Mesodermal cell (in vitro differentiated cells): ENCODE measurements at regions not wholly inside any gene's neighbourhood (a gene's known extent, or its start where the extent isn't known, plus 50 kb on each side); places are given as distances from the start of the nearest gene placed in this dataset.

Experiments used
- H3K27ac ChIP-seq: 2 replicates; pipeline ENCODE4 v1.7.0; 2013; ENCODE audit warnings: mild to moderate bottlenecking, low read depth, low read length, moderate library complexity; ENCODE audit not compliant: severe bottlenecking
- H3K36me3 ChIP-seq: 2 replicates; pipeline ENCODE4 v1.7.1; 2013; ENCODE audit warnings: mild to moderate bottlenecking, low read length, moderate library complexity; ENCODE audit not compliant: control insufficient read depth, insufficient read depth
- H3K4me1 ChIP-seq: one replicate; pipeline ENCODE4 v1.7.1; 2013; ENCODE audit warnings: mild to moderate bottlenecking, low read length; ENCODE audit not compliant: insufficient read depth, control insufficient read depth, poor library complexity, severe bottlenecking
- H3K4me3 ChIP-seq: 2 replicates; pipeline ENCODE4 v1.7.0; 2013; ENCODE audit warnings: low read length, control low read depth, mild to moderate bottlenecking; ENCODE audit not compliant: insufficient read depth, poor library complexity, severe bottlenecking; ENCODE audit errors: extremely low read depth
- H3K9me3 ChIP-seq: 2 replicates; pipeline ENCODE4 v1.7.1; 2013; ENCODE audit warnings: mild to moderate bottlenecking, low read length, moderate library complexity; ENCODE audit not compliant: control insufficient read depth
- WGBS, 2 experiments: methylation state at CpG; one replicate each; pipeline ENCODE4 v1.1.5; 2013; ENCODE audit warnings: missing lambda C conversion rate in 2 of 2; ENCODE audit not compliant: insufficient coverage in 2 of 2; 5-methylcytosine and 5-hydroxymethylcytosine counted together

DNA sequence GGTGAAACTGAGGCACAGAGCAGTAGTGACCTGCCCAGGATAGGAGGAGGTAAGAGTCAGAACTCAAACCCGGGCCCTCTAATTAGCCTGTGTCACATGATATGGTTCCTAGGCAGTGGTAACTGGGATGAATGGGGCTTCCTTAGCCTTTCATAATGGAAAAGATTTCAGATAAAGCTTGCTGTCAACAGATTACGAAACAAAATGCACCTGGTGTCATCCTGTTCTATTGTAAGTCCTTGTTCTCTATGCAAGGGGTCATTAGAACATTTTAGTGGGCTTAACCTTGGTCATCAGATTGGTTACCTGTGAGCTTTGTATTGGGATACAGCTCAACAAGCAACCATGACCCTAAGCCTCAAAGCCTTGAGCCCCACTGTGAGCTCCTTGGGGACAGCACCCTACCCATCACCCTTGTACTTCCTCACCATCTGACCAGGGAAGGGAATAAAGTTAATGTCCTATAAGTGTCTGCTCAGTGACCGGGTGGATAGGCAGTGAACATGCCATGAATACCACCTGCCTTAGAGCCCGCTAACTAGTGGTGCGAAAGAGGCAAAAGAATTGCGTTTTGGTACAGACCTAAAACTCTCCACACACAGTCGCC, 70.3 kb upstream of the RMDN2 start:
- H3K27ac ChIP-seq, result no peak overlapping the region
- WGBS, 2 experiments, result 91% methylated on average over 7 of the region's 7 CpGs
- H3K36me3 ChIP-seq, result no peaks in the 10 kb centered on the region
- no peak overlapping the region for H3K4me3 ChIP-seq
- H3K4me1 ChIP-seq, result peaks cover 4% of the 10 kb centered on the region
- H3K9me3 ChIP-seq, result peaks cover 8% of the 10 kb centered on the region

DNA sequence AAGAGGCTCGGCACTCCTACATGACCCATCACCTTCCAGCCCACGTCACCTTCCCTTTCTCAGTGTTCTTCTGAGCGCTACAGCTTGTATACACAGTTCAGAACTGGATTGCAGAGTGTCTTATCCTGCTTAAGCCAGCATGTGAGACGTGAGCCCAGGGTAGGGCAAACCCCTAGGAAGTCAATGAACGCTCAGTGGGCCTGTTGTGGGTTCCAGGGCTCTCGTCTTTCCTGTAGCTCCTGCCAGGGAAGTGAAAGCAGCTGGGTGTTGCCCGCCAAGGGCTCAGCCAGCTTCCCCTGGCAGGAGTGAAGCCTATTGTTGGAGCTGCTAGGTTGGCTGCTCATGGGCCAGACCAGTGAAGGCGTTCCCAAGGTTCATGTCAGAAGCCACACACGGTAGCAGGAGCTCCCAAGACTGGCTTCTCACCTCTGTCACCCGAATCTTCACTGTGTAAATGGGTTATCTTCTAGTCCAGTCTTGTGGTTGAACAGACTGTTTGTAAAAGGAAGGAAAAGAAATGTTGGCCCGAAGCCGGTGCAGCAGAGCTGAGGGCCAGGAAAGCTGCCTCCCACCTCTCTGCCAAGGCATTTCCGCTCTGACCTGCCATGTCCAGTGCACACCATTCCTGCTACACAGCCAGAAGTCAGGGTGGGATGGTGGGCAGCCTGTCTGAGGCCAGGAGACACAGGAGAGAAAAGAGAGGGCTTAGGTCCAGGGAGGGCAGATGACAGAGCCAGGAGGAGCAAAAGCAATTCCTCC, 69.6 kb upstream of the RMDN2 start:
- no peak overlapping the region for H3K27ac ChIP-seq
- H3K9me3 ChIP-seq, result peaks cover 8% of the 10 kb centered on the region
- WGBS, 2 experiments, result 86 to 93% methylated on average over 11 to 12 of the region's 13 CpGs
- no peak overlapping the region for H3K4me3 ChIP-seq
- H3K36me3 ChIP-seq, result no peaks in the 10 kb centered on the region
- H3K4me1 ChIP-seq, result peaks cover 4% of the 10 kb centered on the region

DNA sequence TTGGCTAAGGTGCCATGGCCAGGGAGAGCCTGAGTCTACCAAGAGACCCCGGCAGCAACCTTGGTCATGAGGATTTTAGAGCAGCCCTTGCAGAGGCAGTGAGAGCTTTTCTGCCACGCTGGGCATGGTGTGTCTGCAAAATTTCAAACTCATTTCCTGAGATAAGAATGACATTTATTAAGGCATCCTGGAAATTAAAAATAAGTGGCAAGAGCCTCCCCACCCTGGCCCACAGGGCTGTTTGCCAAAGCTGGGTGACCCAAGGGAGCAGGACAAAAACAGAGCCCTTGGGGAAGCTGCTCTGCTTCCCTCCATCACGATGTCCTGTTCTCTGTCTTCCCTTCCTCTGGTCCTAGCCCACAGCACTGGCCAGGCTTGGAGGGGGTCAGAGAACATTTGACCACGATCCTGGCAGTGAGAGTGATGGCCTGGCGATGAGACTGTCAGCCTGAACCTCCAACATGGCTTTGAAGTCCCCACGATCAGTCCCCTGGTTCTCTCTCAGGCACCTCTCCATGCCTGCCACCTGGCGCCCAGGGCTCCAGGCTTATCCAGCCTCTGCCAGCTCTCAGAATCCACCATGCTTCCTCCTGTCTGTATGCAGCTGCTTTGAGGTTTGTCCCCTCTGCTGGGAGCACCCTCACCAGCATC, 68.9 kb upstream of the RMDN2 start:
- Histone ChIP-seq H3K27ac (no peak overlapping the region), H3K4me1 (peaks cover 4% of the 10 kb centered on the region), H3K36me3 (no peaks in the 10 kb centered on the region), H3K9me3 (peaks cover 8% of the 10 kb centered on the region), H3K4me3 (no peak overlapping the region)
- 88 to 93% methylated on average over 7 of the region's 7 CpGs for WGBS, 2 experiments

DNA sequence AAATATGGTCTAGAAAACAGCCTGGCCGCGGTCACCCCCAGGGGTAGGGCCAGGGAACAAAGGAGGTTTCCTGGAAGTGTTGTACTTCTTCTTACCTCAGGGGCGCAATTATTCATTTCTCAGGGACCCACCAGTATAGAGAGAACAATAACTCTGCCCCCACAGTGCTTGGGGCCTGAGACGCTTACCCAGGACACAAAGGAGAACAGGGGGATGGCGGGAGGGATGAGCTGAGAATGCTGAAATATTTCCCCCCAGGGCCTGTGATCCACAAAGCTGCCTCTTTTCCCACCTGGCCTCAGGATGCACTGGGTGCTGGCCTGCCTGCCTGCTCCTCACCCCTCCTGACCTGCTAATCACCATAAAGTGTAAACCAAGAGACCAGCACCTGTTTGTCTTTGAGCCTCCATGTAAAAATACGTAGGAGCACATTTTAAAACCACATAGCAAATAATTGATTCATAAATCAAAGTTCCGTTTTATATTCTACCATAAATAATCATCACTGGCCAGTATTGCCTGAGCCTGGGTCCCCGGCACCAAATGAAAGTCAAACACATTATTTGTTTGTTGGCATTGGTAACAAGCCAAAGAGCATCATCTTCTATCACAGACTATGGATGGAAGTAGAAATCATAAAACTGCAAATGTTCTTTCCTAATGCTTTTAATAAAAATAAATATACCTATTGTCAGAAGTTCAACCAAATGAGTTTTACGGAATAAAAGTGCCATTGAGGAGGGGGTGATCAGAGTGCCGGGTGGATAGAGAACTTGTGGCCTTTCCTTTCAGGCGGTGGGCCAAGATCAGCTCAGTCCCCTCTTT, 67.3 kb upstream of the RMDN2 start:
- Histone ChIP-seq H3K27ac (no peak overlapping the region), H3K4me3 (no peak overlapping the region), H3K4me1 (no peaks in the 10 kb centered on the region), H3K36me3 (no peaks in the 10 kb centered on the region), H3K9me3 (peaks cover 8% of the 10 kb centered on the region)
- 82 to 90% methylated on average over 3 to 7 of the region's 11 CpGs for WGBS, 2 experiments

DNA sequence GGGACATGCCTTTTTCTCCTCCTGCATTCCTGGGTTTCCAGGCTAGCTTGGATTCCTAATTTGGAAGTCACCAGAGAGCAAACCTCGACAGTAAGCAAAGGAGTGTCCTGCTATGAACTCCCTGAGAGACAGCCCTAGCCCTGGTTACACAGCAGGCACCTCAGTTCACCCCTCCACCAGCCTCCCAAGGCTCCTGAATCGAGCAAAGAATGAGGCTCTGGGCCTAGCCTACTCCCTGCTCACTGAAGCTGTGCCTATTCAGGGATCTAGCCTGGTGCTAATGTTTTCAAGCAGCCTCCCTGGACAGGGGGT, 66.7 kb upstream of the RMDN2 start:
- Histone ChIP-seq H3K27ac (no peak overlapping the region), H3K36me3 (no peaks in the 10 kb centered on the region), H3K4me3 (no peak overlapping the region), H3K4me1 (no peaks in the 10 kb centered on the region), H3K9me3 (peaks cover 8% of the 10 kb centered on the region)
- WGBS, 2 experiments, result 42 to 90% methylated on average over 1 to 2 of the region's 2 CpGs

DNA sequence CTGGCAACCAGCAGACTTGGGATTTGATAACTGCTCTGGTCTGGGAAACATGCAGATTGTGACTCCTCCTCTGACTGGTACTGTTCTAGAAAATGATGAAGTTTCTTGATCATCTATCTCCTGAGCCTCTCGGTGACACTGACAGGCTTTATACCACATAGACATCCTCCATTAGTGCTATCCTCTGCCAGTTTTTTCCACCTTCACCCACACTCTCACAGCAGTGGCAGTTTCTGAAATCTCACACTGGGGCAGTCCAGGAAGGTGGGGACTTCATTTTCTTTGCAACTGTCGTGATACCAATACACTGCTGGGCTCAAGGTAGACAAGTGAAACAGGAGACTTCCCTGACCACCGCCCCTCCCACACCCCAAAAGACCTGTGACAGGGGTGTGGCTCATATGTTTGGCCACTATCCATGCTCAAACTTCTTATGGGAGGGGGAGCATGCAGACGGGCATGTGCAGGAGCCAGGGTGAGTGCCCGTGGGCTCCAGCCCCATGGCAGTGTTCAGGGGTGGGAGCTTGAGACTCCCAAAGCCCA, 66.3 kb upstream of the RMDN2 start:
- Histone ChIP-seq H3K27ac (no peak overlapping the region), H3K4me1 (no peaks in the 10 kb centered on the region)

DNA sequence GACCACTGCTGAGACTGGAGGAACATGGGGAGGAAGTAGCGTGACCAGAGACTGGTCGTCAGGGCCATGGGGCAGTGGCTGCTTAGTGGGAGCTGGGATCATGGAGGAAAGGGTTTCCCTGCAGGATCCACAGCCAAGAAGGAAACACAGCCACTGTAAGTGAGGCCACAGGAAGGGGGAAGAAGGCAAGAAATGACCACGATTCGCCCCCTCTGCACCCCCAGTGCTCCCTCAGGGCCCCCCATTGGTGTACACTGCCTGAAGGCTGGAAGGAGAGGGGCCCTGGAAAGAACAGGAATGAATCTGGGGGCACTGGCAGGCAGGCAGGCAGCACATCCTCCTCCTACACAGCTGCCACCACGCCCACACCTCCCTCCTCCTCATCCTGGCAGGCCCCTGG, 62.5 kb upstream of the RMDN2 start:
- H3K4me3 ChIP-seq, result no peak overlapping the region
- H3K9me3 ChIP-seq, result peaks cover 8% of the 10 kb centered on the region
- no peaks in the 10 kb centered on the region for H3K4me1 ChIP-seq
- no peak overlapping the region for H3K27ac ChIP-seq
- WGBS, 2 experiments, result 91 to 100% methylated on average over 3 to 4 of the region's 5 CpGs
- H3K36me3 ChIP-seq, result no peaks in the 10 kb centered on the region

More for the DNA sequence above, 66.3 kb upstream of the RMDN2 start:
- peaks cover 8% of the 10 kb centered on the region for H3K9me3 ChIP-seq
- 61 to 70% methylated on average over 3 to 4 of the region's 5 CpGs for WGBS, 2 experiments
- H3K4me3 ChIP-seq, result no peak overlapping the region
- no peaks in the 10 kb centered on the region for H3K36me3 ChIP-seq

DNA sequence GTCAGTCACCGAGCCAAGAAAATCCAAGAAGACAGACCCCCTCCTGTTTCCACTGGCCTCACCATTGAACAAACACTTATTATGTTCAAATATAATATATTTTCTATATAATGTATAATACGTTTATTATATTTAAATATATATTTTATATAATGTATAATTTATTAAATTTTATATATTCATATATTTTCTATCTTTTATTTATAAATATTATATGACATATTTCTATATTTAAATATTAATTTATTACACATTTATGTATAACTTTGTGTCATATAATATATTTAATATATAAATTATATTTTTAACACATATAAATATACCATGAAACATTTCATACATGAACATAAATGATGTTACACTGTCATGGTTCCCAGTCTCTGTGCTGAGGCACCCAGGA, 60.9 kb upstream of the RMDN2 start:
- H3K36me3 ChIP-seq, result no peaks in the 10 kb centered on the region
- H3K9me3 ChIP-seq, result peaks cover 4% of the 10 kb centered on the region
- no CpG with 5 or more reads among the region's 2 CpGs for WGBS, 2 experiments

DNA sequence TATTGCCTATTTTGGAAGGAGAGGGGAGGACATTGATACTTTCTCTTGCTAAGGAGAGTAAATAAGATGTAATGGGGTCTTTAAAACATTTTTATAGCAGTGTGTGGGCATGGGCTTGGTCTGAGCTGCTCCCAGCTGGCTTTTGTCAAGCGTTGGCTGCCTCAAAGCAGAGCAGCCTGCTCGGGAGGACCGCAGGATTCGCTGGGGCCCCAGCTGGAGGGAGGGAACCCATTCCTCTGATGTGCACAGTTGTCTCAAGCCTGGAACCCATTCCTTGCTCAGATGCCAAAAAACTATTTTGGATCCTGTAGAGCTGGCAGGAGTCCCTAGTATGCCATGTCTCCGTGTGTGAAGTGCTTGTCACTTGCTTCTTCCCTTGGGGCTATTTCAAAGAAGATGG, 59.4 kb upstream of the RMDN2 start:
- Histone ChIP-seq H3K36me3 (no peaks in the 10 kb centered on the region), H3K9me3 (no peaks in the 10 kb centered on the region), H3K27ac (no peak overlapping the region), H3K4me1 (no peaks in the 10 kb centered on the region), H3K4me3 (no peak overlapping the region)
- 91 to 97% methylated on average over 5 of the region's 5 CpGs for WGBS, 2 experiments

More for the DNA sequence above, 60.9 kb upstream of the RMDN2 start:
- Histone ChIP-seq H3K27ac (no peak overlapping the region), H3K4me3 (no peak overlapping the region), H3K4me1 (no peaks in the 10 kb centered on the region)

DNA sequence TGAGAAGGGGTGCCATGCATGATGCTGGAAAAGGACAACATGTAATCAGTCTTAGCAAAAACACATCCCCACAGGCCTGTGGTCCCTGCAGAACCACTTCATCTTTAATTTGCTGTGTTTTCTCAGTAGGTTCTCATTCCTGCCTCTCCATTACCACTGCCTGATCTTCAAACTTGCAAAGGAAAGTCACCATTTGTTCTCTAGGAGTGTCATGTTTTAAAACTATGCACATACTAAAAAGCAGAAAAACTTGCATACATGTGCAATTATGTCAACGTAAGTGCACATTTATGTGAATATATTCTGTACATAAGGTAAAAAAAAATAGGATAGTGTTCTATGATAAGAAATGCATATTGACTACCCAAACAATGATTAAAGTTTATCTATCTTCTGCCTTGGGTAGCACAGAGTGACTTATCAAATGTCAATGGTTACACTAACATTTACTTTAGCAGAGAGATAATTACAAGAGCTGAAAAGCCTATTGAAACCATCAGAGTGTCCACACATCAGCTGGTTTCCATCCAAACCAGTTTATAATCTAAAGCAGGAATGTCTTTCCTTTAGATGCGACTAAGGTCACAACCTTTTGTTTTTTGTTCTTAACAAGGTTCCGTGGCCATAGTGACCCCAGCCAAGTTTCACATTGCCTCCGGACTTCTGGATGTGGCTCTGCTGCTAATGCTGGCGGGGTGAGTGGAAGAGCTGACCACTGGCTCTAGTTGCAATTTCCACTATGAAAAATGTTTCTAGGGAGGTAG, 58.7 kb upstream of the RMDN2 start:
- H3K4me1 ChIP-seq, result peaks cover 5% of the 10 kb centered on the region
- no peak overlapping the region for H3K27ac ChIP-seq
- H3K9me3 ChIP-seq, result no peaks in the 10 kb centered on the region
- H3K36me3 ChIP-seq, result no peaks in the 10 kb centered on the region
- H3K4me3 ChIP-seq, result no peak overlapping the region
- 94 to 97% methylated on average over 3 to 4 of the region's 5 CpGs for WGBS, 2 experiments
